Loucy (cell line): ENCODE measurements at regions not wholly inside any gene's neighbourhood (a gene's known extent, or its start where the extent isn't known, plus 50 kb on each side); places are given as distances from the start of the nearest gene placed in this dataset.

Experiments used
- CTCF ChIP-seq: fragments of 200-600 bp; sonication (generic); conservative IDR thresholded peaks from 2 replicates; pipeline ENCODE4 v1.5.1; 2014; ENCODE audit warnings: mild to moderate bottlenecking, antibody characterized with exemption, low read length
- EZH2phosphoT487 ChIP-seq: fragments of 200-600 bp; IDR thresholded peaks from 2 replicates; pipeline ENCODE4 v1.6.1; 2018; ENCODE audit warnings: antibody characterized with exemption, mild to moderate bottlenecking, moderate library complexity, borderline replicate concordance

DNA sequence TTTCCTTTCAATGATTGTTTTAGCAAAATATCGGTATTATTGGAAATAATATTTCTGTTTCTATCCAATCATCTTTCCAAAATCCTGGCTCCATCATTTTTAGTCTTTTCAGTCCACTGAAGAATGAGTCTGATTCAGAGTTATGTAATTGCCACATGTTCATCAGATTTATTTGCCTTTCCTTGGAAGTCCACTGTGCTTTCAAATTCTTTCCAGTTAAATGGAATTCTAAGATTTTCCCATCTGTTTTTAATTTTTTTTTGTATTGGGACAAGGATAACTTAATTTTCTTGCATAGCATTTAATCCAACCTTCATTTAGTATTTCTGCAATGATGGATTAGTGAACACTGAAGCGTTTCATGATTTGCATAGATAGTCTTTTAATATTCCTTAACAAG is 521.5 kb upstream of the NRXN1 start:
- TF ChIP-seq CTCF: no peak
- TF ChIP-seq EZH2phosphoT487: no peak
